NT2/D1 (cell line): ENCODE measurements at regions not wholly inside any gene's neighbourhood (a gene's known extent, or its start where the extent isn't known, plus 50 kb on each side); places are given as distances from the start of the nearest gene placed in this dataset.

Experiments
- DNase-seq: peaks from one replicate; pipeline ENCODE4 v3.0.0-alpha.2; 2011; ENCODE audit warnings: low read depth, low spot score
- H3K27me3 ChIP-seq: 2 replicates; pipeline ENCODE4 v1.6.0; 2011; ENCODE audit warnings: mild to moderate bottlenecking; ENCODE audit not compliant: insufficient read length, insufficient read depth
- H3K36me3 ChIP-seq: 2 replicates; pipeline ENCODE4 v1.6.1; 2011; ENCODE audit warnings: mild to moderate bottlenecking, low read length, mixed read lengths; ENCODE audit not compliant: insufficient read depth, insufficient read length
- H3K4me1 ChIP-seq: 2 replicates; pipeline ENCODE4 v1.5.1; 2011; ENCODE audit not compliant: insufficient read depth, insufficient read length
- H3K4me3 ChIP-seq: 2 replicates; pipeline ENCODE4 v1.5.1; 2011; ENCODE audit warnings: low read depth; ENCODE audit not compliant: insufficient read length
- H3K9ac ChIP-seq: 2 replicates; pipeline ENCODE4 v1.6.0; 2011; ENCODE audit warnings: low read depth; ENCODE audit not compliant: insufficient read length
- H3K9me3 ChIP-seq: 2 replicates; pipeline ENCODE4 v1.5.1; 2011; ENCODE audit warnings: mild to moderate bottlenecking, low read length; ENCODE audit not compliant: insufficient read depth
- SUZ12 ChIP-seq: IDR thresholded peaks from 2 replicates; pipeline ENCODE4 v1.6.1; 2011; ENCODE audit not compliant: insufficient read length, insufficient read depth; ENCODE audit errors: extremely low read depth
- YY1 ChIP-seq: IDR thresholded peaks from 2 replicates; pipeline ENCODE4 v1.6.1; 2011; ENCODE audit not compliant: insufficient read length, insufficient read depth
- ZNF274 ChIP-seq: IDR thresholded peaks from 2 replicates; pipeline ENCODE4 v1.6.1; 2011; ENCODE audit warnings: mild to moderate bottlenecking, low read depth, low read length

DNA sequence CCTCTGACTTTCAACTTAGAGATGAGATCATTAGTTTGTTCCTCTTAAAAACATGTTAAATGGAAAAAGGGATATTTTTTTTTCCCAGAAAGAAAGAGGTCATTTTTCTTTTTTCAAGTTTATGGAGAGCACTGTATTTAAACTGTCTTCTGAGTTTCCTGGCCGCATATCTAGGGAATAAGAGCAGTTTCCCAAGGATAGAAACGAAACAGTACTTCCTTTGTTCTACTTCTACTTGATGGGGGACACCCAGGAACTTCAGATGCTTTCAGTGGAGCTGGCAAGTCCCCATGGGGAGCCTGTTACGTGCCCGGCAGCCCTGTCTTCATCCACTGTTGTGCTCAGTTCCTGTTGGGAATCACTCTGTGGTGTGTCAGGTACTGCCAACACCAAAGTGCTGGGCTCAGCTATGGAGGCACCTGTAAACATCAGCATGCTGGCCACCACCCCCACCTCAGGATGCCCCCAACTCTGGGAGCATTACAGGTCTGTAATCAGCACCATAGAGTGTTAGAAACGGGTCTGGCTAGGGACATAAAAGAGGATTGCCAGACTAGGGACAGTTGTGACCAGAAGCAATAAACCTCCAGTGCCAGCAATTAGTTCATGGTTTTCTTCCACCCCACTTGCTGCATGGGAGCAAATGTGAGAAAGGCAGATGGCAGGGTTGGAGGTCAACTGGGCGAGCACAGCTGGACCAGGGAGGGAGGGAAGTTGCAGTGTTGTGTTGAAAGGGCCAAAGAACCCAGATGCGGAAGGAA, 221.7 kb upstream of the ECI2 start:
- no peak for DNase-seq
- Histone ChIP-seq H3K9ac (no peak overlapping the region), H3K4me3 (no peak overlapping the region), H3K27me3 (no peaks in the 10 kb centered on the region), H3K9me3 (no peaks in the 10 kb centered on the region; the same call in 1 of the 2 replicates), H3K4me1 (peaks cover 5% of the 10 kb centered on the region), H3K36me3 (no peaks in the 10 kb centered on the region)
- TF ChIP-seq SUZ12 (no peak), ZNF274 (no peak), YY1 (no peak)

DNA sequence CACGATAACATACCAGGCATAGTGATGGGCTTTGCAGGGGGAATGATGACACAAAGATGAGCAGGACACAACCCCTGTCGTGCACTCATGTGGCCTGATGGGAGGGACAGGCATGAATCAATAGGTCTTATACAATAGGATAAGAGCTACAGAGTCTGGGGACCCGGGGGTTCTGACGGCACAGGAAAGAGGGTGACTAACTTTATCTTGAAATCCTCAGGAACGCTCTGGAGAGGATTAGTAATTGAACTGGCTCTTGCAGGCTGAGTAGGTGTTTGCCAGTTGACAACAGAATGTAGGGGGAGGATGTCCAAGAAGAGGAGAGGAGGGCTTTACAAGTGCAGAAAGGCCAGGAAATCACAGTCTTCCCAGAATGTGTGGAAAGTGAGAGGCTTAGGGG, 219.9 kb upstream of the ECI2 start:
- DNase-seq, result no peak

DNA sequence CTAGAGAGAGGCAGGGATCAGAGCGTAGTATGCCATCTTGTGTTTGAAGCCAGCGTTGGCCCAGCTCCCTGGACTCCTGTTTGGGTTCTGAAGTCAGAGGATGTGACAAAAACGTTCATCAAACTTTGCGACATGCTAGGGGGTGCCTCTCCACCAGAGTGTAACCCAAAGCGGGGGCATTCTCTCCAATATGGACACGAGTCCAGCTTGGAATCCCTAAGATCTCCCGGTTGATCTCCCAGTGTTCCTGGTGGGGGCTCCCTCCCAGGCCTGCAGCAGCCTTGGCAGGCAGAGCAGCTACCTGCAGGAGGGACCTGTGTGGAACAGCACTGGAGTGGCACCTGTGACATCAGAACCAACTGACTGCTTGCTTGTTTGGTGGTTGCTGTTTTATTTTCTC, 218.8 kb upstream of the ECI2 start:
- no peak for DNase-seq
- Histone ChIP-seq H3K27me3 (no peaks in the 10 kb centered on the region), H3K4me3 (no peak overlapping the region), H3K4me1 (peaks cover 5% of the 10 kb centered on the region), H3K36me3 (no peaks in the 10 kb centered on the region), H3K9me3 (no peaks in the 10 kb centered on the region; the same call in 1 of the 2 replicates), H3K9ac (no peak overlapping the region)
- TF ChIP-seq SUZ12 (no peak), YY1 (no peak)

More for the DNA sequence above, 219.9 kb upstream of the ECI2 start:
- no peaks in the 10 kb centered on the region; the same call in 1 of the 2 replicates for H3K9me3 ChIP-seq
- peaks cover 5% of the 10 kb centered on the region for H3K4me1 ChIP-seq
- no peak for TF ChIP-seq YY1
- no peak for TF ChIP-seq ZNF274
- no peak for TF ChIP-seq SUZ12
- no peaks in the 10 kb centered on the region for H3K36me3 ChIP-seq
- H3K4me3 ChIP-seq, result no peak overlapping the region
- no peak overlapping the region for H3K9ac ChIP-seq
- H3K27me3 ChIP-seq, result no peaks in the 10 kb centered on the region

DNA sequence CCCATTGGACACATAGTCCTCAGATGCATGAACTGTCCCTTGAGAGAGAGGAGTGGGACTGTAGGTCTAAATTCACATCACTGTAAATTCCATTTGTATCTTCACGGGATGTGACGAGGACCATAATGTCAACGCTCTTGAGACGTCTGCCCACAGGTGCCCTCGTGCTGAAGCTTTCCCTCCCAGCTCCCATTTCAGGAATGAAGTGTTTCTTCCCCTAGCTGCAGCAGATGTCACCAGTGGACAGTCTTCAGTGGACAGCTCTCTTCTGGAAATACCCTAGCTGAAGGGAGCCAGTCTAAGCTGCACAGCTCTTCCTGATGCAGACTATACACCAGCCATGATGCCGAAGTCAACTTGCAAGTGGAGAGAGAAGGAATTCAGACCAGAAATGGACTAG, 217.4 kb upstream of the ECI2 start:
- DNase-seq, result no peak
- no peaks in the 10 kb centered on the region for H3K36me3 ChIP-seq
- H3K4me3 ChIP-seq, result no peak overlapping the region
- TF ChIP-seq ZNF274 (no peak), SUZ12 (no peak), YY1 (no peak)
- H3K27me3 ChIP-seq, result no peaks in the 10 kb centered on the region
- no peak overlapping the region for H3K9ac ChIP-seq
- no peaks in the 10 kb centered on the region for H3K4me1 ChIP-seq
- no peaks in the 10 kb centered on the region; the same call in 1 of the 2 replicates for H3K9me3 ChIP-seq

DNA sequence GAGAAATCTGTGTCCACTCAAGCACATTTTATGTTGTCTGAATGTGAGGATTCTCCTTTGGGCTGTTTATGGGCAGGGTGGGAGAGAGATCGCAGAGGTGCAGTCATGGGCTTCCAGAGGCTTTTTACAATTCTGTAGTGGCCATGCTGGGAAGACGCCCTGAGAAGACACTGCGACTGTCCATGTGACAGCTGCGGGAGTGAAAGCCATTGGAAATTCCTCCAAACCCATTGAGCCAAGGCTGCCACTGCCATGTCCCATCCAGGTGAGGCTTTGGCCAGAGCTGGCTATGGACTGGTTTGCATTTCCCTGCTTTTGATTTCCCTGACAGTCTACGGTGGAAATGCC, 216.9 kb upstream of the ECI2 start:
- Histone ChIP-seq H3K4me1 (no peaks in the 10 kb centered on the region), H3K27me3 (no peaks in the 10 kb centered on the region), H3K9ac (no peak overlapping the region), H3K4me3 (peak overlapping the region; percentile 2), H3K36me3 (no peaks in the 10 kb centered on the region), H3K9me3 (no peaks in the 10 kb centered on the region; the same call in 1 of the 2 replicates)
- TF ChIP-seq ZNF274 (no peak), SUZ12 (no peak), YY1 (no peak)
- no peak for DNase-seq

DNA sequence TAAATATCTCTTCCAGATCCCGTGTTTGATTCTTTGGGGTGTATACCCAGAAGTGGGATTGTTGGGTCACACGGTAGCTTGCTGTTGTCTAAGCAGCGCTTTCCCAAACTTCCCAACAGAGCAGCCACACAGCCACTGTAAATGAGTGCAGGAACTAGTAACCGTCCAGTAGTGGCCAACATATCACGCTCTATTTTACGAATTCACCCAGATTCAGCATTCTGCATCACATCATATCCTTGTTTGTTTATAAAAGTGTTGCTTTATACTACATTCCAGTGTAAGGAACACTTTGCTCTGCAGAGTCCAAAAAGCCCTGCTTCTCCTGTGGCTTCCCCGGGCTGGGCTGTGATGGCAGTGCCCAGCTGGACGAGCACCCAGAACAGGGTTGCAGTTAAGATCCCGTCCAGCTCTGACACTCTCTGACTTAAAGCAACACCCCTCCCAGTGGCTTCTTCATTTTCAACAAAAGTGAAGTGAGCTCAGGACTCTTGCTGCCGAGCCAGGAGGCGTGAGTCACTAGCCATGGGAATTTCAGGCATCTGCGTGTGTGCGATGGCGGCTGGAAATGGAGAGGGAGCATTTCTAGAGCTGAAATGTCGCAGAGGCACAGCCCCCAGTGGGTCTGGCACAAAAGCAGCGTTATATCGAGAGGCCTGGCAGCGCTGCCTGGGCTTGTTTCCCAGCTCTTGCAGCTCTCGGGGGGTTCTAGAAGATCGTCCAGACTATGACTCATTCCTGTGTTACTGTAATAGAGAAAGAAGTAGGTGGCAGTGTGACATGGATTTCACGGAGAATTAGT, 216.3 kb upstream of the ECI2 start:
- H3K36me3 ChIP-seq, result no peaks in the 10 kb centered on the region
- TF ChIP-seq YY1 (no peak), SUZ12 (no peak), ZNF274 (no peak)
- H3K4me1 ChIP-seq, result no peaks in the 10 kb centered on the region
- H3K9ac ChIP-seq, result no peak overlapping the region
- peak; percentile 25 for DNase-seq
- peak overlapping the region; percentile 2 for H3K4me3 ChIP-seq
- H3K9me3 ChIP-seq, result no peaks in the 10 kb centered on the region; the same call in 1 of the 2 replicates
- H3K27me3 ChIP-seq, result no peaks in the 10 kb centered on the region

DNA sequence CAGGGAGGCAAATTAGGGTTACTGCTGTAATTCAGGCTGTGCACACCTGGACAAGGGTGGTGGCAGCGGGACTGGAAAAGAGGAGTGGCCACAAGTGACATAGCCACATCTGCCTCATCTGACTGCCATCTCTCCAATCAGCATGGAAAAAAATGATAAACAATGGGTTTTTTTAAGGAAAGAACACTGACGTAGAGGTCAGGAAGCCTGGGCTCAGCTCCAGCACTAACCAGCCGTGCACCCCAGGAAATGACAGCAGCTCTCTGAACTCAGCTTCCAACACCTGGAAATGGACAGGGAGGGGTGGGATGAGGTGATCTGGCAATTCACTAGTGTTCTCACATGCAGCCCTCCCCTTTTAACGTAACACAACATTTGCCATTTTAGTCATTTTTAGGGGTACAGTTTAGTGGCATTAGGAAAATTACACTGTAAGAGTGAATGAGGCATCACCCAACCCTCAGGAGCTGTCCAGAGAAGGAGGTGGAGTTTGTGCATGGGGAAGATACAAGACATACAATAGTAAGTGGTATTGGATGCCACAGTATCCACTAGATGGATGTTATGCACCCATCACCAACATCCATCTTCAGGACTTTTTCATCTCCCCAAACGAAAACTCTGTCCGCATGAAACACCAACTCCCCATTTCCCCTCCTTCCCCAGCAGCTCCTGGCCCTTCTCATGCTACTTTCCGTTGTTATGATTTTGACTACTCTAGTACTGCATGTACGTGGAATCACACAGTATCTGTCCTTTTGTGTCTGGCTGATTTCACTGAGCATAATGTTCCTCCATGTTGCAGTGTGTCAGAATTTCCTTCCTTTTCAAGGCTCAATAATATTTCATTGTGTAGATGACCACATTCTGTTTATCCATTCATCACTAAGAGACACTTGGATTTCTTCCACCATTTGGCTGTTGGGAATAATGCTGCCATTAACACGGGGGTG, 215.5 kb upstream of the ECI2 start:
- H3K27me3 ChIP-seq, result no peaks in the 10 kb centered on the region
- TF ChIP-seq ZNF274, result no peak
- no peak for TF ChIP-seq YY1
- no peak for TF ChIP-seq SUZ12
- no peak overlapping the region for H3K4me3 ChIP-seq
- H3K9me3 ChIP-seq, result no peaks in the 10 kb centered on the region; the same call in 1 of the 2 replicates
- DNase-seq, result no peak
- H3K9ac ChIP-seq, result no peak overlapping the region
- no peaks in the 10 kb centered on the region for H3K36me3 ChIP-seq
- H3K4me1 ChIP-seq, result no peaks in the 10 kb centered on the region
